Nephron progenitor cell (in vitro differentiated cells): ENCODE measurements at regions not wholly inside any gene's neighbourhood (a gene's known extent, or its start where the extent isn't known, plus 50 kb on each side); places are given as distances from the start of the nearest gene placed in this dataset.

Source experiments
- DNase-seq: peaks from one replicate; pipeline ENCODE4 v3.0.0; 2021
- H3K27ac Mint-ChIP-seq: 2 replicates; pipeline ENCODE4 v1.8.0; 2021; ENCODE audit warnings: mild to moderate bottlenecking, moderate library complexity, mixed read lengths
- H3K27me3 Mint-ChIP-seq: 2 replicates; pipeline ENCODE4 v1.8.0; 2021; ENCODE audit warnings: mild to moderate bottlenecking, low read depth, mixed read lengths; ENCODE audit not compliant: poor library complexity
- H3K36me3 Mint-ChIP-seq: 2 replicates; pipeline ENCODE4 v1.8.0; 2021; ENCODE audit warnings: low read depth, mixed read lengths
- H3K4me1 Mint-ChIP-seq: 2 replicates; pipeline ENCODE4 v1.8.0; 2021; ENCODE audit warnings: mixed read lengths
- H3K4me3 Mint-ChIP-seq: 2 replicates; pipeline ENCODE4 v1.8.0; 2021; ENCODE audit warnings: mild to moderate bottlenecking, moderate library complexity, mixed read lengths
- H3K9me3 Mint-ChIP-seq: 2 replicates; pipeline ENCODE4 v1.8.0; 2021; ENCODE audit warnings: mild to moderate bottlenecking, moderate library complexity, mixed read lengths
- TF ChIP-seq, protein P1 (sequence below): fragments of 200-600 bp; sonication (generic); IDR thresholded peaks from 2 replicates; pipeline ENCODE4 v1.5.0; 2021; ENCODE audit warnings: antibody characterized with exemption

DNA sequence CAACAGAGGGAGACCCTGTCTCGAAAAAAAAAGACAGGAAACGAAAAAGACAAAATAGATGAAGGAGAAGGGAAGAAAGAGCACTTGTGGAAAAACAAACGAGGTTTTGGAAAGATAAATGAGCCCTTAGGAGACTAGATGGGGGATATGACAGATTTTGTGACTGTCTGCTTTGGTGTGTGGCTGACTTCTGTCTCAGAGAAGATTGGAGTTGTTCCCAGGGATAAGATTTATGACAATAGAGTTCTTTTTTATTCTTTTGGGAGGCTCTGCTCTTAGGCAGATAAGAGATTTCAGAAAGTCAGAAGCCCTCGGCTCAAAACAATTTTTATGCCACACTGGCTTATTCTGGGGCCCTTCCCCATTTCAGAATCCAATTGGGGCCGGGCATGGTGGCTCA, 73.9 kb upstream of the ATF7IP2 start:
- H3K27ac Mint-ChIP-seq, result peak overlapping the region; percentile 37
- H3K9me3 Mint-ChIP-seq, result no peaks in the 10 kb centered on the region
- no peaks in the 10 kb centered on the region for H3K36me3 Mint-ChIP-seq
- H3K4me1 Mint-ChIP-seq, result peaks cover 52% of the 10 kb centered on the region
- H3K4me3 Mint-ChIP-seq, result no peak overlapping the region
- TF ChIP-seq, protein P1, sequence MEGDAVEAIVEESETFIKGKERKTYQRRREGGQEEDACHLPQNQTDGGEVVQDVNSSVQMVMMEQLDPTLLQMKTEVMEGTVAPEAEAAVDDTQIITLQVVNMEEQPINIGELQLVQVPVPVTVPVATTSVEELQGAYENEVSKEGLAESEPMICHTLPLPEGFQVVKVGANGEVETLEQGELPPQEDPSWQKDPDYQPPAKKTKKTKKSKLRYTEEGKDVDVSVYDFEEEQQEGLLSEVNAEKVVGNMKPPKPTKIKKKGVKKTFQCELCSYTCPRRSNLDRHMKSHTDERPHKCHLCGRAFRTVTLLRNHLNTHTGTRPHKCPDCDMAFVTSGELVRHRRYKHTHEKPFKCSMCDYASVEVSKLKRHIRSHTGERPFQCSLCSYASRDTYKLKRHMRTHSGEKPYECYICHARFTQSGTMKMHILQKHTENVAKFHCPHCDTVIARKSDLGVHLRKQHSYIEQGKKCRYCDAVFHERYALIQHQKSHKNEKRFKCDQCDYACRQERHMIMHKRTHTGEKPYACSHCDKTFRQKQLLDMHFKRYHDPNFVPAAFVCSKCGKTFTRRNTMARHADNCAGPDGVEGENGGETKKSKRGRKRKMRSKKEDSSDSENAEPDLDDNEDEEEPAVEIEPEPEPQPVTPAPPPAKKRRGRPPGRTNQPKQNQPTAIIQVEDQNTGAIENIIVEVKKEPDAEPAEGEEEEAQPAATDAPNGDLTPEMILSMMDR, result no peak
- peaks cover 5% of the 10 kb centered on the region for H3K27me3 Mint-ChIP-seq
- DNase-seq, result no peak

DNA sequence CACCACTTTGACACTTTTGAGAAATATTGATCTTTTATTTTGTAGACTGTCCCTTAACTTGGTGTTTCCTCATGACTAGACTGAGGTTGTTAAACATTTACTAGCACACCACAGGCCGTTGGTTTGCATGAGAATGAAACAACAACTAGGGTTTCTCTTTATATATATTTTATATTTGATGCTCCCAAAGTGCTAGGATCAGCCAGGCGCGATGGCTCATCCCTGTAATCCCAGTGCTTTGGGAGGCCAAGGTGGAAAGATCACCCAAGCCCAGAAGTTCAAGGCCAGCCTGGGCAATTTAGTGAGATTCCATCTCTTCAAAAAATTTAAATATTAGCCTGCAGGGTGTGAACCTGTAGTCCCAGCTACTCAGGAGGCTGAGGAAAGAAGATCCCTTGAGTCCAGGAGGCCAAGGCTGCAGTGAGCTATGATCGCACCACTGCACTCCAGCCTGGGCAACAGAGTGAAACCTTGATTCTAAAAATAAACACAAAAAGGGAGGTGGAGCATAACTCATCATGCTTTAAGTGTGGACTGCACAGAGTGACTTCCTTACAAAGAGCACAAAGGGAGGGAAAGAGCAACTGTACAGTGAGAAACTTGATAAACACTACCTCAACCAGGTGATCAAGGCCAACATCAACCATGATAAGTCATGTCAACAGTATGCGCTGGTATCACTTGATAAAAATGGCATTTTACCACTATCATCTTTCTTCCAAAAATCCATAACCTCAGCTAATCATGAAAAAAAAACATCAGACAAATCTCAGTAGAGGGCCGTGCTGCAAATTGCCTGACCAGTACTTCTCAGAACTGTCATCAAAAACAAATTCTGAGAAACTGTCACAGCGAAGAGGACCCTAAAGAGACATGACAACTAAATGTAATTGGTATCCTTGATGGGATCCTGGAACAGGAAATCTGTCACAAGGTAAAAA, 72.8 kb upstream of the ATF7IP2 start:
- H3K27ac Mint-ChIP-seq, result peak overlapping the region; percentile 86
- H3K36me3 Mint-ChIP-seq, result no peaks in the 10 kb centered on the region
- TF ChIP-seq, protein P1, result no peak
- no peaks in the 10 kb centered on the region for H3K9me3 Mint-ChIP-seq
- peaks cover 5% of the 10 kb centered on the region for H3K27me3 Mint-ChIP-seq
- no peak for DNase-seq
- H3K4me1 Mint-ChIP-seq, result peaks cover 52% of the 10 kb centered on the region
- H3K4me3 Mint-ChIP-seq, result no peak overlapping the region

- H3K27me3 Mint-ChIP-seq, result peaks cover 2% of the 10 kb centered on the region
- TF ChIP-seq, protein P1, result no peak
- peaks cover 55% of the 10 kb centered on the region for H3K4me1 Mint-ChIP-seq
- no peak overlapping the region for H3K4me3 Mint-ChIP-seq
- H3K27ac Mint-ChIP-seq, result no peak overlapping the region
- H3K9me3 Mint-ChIP-seq, result no peaks in the 10 kb centered on the region
- no peak for DNase-seq
- H3K36me3 Mint-ChIP-seq, result no peaks in the 10 kb centered on the region
These were observed 71.5 kb upstream of the ATF7IP2 start for GRCh38 chr16:10314317-10314716.

- Mint-ChIP-seq H3K27me3 (no peaks in the 10 kb centered on the region), H3K4me3 (no peak overlapping the region)
- TF ChIP-seq, protein P1, result no peak
These were observed 71.0 kb upstream of the ATF7IP2 start for GRCh38 chr16:10314811-10315210.

DNA sequence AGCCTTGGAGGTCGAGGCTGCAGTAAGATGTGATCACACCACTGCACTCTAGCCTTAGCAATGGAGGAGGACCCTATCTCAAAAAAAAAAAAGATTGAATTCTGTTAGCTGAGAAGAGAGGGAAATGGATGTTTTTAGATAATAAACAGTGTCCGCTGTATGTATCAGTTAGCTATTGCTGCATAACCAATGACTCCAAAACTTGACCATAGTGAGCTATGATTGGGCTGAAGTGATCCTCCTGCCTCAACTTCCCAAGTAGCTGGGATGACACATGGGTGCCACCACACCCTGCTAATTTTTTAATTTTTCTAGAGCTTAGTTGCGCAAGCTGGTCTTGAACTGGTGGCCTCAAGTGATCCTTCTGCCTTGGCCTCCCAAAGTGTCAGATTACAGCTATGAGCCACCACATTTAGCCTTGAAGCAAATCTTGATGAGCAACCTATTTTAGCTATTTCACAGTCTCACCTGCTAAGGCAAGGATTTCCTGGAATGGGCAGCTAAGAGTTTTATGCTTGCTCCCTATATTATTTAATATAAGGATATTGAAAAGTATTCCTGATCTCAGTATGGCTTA, 68.3 kb upstream of the ATF7IP2 start:
- H3K9me3 Mint-ChIP-seq, result no peaks in the 10 kb centered on the region
- H3K4me3 Mint-ChIP-seq, result no peak overlapping the region
- TF ChIP-seq, protein P1, result no peak
- H3K4me1 Mint-ChIP-seq, result peaks cover 48% of the 10 kb centered on the region
- H3K27ac Mint-ChIP-seq, result no peak overlapping the region
- H3K36me3 Mint-ChIP-seq, result no peaks in the 10 kb centered on the region
- H3K27me3 Mint-ChIP-seq, result no peaks in the 10 kb centered on the region
- no peak for DNase-seq

More at GRCh38 chr16:10314811-10315210, 71.0 kb upstream of the ATF7IP2 start:
- Mint-ChIP-seq H3K27ac (no peak overlapping the region), H3K36me3 (no peaks in the 10 kb centered on the region), H3K4me1 (peaks cover 54% of the 10 kb centered on the region), H3K9me3 (no peaks in the 10 kb centered on the region)
- DNase-seq, result no peak
